Bone marrow (tissue), 2 donors: ENCODE measurements at regions not wholly inside any gene's neighbourhood (a gene's known extent, or its start where the extent isn't known, plus 50 kb on each side); places are given as distances from the start of the nearest gene placed in this dataset.
"Not testable (repeated sequence)": the region's sequence is repeated elsewhere in the genome, so short reads cannot be mapped to it uniquely, and the experiment has no call there.

ENCODE experiments used
- DNase-seq, 2 donors: peaks; one replicate each; lab custom pipeline; 2025; lab: John Stamatoyannopoulos, UW

DNA sequence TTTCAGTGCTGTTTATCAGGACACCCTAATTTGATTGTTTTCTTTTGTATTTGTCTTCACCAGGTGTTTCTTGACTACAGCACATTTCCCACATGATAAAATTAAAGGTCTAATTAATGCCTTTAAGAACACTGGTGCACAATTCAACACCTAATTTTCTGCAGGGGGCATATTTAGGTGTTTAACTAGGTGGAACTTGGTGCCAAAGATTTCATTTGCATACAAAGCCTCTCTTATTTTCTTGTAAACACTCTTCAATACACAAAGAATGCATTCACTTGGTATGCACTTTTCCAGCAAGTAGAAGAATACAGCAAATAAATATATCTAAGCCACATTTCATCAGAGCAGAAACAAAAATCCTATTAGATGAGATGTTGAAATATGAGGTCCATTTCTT is 646.2 kb upstream of the FOXG1 start:
- no peak for DNase-seq

- no peak for DNase-seq
Measured at GRCh38 chr14:28121512-28122297, 644.9 kb upstream of the FOXG1 start.

DNA sequence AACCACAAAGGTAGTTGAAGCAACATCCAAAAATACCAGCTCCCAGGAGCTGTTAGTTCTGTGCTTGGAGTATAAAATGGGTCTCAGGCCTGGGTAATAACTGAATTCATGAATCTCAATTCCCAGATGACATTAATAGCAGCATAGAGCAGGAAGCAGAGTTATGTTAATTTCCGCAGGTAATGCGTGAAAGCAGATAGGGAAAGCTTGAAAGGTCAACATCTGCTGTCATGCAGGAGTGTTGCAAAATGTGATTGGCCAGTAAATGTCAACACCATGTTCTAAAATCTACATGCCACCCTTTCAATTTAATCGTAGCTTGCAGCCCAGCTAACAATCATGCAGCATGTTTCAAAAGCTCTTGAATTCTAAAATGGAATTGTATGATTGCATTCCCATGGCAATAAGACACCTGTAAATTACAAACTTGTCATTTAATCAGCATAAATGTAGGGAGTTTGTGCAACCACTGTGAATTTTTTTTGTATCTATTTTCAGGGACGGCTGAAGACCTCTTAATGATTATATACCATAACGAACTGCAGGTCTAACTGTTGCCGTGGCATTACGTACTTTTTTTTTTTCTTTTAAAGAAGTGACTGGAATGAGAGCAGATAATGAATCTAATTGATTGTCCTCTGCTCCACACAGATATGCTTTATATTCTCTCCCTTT is 635.8 kb upstream of the FOXG1 start:
- DNase-seq: no peak

DNA sequence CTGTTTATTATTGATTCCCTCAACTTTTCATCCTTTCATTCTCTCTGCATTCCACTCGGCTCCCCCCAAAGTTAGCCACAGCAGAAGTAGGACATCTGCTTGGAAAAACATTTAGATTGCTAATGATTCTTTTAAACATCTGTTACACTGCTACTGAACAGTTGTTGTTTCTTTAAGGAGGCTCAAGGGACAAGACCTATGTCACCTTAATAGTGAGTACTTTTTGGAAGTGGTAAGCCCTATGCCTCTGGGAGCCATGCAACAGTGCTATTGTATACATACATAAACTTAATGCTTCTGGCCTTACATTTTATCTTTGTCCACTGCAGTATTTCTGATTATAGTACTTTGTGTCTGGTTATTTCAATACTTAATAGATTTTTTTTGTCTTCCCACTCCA is 628.2 kb upstream of the FOXG1 start:
- DNase-seq: no peak

DNA sequence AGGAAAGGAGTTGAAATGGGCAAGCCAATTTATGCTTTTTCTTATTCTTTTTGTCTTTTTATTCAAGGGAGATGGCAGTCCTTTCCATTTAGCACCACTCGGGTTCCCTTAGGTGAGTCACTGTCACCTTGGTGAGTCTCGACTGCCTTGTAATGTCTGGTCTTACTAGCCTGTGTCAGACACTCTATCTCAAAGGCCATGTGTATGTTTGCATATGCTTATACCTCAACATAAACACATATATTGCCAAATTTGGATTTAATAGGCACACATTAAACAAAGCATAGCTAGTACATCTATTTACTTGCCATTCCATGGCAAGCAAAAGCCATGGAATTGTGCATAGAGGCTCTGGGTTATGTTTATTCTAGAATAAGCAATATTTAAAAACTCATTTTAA is 624.9 kb upstream of the FOXG1 start:
- DNase-seq: no peak

GRCh38 chr14:28142400-28143015 is 624.1 kb upstream of the FOXG1 start:
- no peak for DNase-seq

DNA sequence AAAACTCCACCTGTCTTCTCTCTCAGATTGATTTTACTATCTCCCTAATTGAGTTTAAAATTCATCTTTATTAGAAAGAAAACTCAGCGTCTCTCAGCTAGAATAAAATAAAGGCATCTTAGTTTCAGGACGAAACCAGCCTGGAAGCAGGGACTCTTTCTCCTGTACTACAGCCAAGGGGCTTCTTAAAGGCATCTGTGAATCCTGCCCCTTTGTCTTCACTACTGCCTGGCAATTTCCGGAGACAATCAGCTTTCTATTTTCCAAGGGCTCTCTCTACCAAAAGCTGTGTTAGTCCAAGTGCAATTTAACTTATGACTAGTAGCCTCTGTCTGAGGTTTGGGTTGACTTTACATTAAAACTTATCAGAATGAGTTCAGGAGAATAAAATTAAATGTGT is 623.3 kb upstream of the FOXG1 start:
- no peak for DNase-seq

GRCh38 chr14:28151926-28152325 is 614.7 kb upstream of the FOXG1 start:
- no peak for DNase-seq

DNA sequence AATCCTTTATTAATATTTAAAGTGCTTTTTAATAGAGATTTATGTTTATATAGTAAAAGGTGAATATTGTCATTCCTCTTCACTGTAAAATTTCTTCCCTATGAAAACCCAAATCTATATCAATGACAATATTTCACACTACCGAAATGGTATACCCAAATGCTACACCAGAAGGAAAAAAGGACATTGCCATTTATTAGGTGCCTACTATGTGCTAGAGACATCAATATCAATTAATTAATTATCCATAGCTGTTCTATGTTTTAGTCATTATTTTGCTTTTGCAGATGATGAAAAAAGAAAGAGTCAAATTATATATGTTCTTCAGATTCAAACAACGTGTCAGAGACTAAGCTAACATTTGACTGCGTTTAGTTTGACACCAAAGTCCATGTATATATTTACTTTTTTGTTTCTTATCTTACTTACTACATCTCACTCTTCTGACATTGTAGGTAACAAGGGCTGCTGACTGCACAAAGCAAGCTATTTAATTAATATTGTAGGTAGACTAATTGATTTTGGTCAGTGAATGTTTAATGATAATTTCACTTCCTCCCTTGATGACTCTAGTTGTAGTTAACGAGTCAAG is 614.0 kb upstream of the FOXG1 start:
- DNase-seq: no peak

- DNase-seq: no peak
Measured at GRCh38 chr14:28157289-28157869, 609.2 kb upstream of the FOXG1 start.

DNA sequence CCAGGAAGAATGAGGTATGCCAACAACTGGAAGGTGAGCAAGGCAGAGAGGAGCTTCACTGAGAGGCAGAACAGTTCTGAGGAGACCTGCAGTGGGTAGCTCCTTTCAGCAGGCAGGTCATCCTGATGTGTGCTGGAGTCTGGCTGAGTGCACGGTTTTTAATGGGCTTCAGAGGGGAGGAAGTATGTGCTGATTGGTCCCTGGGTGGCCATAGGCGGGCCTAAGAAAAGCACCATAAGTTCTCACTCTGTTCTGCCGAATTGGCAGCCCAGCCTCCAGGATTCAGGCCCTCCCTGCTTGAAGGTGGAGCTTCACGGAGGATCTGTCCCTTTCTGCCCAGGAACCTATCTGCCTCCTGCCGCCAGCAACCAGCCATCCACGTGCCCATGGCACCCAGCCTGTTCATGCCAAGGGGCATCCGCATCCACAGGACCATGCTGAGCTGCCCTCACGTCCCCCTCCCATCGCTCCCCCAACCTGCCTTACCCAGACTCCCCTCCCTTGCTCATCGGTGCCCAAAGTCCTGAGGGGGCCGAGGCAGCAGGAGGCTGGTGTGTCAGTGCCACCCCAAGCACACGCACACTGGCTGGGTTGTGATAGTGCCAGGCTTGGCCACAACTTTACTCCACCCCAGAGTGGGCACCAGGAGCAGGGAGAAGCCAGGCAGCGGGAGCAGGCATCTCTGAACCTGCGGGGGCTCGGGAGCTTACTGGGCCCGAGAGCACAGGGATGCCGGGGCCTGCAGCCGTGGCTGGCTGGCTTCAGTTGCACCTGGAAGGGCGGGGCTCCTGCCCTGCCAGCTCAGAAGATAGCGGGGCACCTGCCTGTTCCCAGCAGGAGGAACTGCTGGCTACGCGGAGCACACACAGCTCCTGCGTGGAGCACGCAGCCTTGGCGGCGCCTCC is 608.4 kb upstream of the FOXG1 start:
- DNase-seq: no peak

- DNase-seq: no peak
Measured at GRCh38 chr14:28161040-28161439, 605.5 kb upstream of the FOXG1 start.

DNA sequence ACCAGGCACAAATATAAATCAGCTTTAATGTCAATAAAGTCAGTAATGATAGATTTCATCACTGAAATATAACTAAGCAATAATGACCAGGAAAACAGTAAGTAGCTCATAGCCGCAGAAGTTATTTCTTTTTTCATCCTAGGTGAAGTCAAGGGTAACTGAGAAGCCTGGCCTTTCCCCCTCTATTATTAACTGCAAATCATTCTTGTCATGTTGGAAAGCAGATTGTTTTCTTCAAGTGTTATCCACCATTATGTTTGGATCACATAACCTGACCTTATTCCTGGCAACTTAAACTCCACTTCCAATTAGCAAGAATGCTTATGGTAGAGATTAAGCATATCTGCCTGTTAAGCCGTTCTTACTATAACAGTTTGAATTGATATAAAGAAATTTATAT is 603.4 kb upstream of the FOXG1 start:
- DNase-seq: no peak

DNA sequence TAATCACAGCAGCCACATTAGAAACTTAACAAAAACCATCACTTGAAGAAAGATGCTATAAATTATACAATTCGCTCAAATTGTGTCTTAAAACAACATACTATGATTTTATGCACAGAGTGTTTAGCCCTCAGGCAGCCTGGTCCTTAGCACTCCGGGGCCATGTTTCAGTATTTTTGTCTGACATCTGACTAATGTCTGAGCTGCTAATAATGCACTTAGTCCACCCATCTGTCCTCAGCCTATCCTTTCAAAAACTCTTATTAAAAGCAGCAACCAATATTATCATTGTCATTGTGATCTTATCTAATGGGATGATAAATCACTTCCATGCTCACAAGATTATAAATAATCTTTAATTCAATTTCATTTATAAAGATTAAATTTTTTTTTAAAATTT is 602.7 kb upstream of the FOXG1 start:
- DNase-seq: no peak

DNA sequence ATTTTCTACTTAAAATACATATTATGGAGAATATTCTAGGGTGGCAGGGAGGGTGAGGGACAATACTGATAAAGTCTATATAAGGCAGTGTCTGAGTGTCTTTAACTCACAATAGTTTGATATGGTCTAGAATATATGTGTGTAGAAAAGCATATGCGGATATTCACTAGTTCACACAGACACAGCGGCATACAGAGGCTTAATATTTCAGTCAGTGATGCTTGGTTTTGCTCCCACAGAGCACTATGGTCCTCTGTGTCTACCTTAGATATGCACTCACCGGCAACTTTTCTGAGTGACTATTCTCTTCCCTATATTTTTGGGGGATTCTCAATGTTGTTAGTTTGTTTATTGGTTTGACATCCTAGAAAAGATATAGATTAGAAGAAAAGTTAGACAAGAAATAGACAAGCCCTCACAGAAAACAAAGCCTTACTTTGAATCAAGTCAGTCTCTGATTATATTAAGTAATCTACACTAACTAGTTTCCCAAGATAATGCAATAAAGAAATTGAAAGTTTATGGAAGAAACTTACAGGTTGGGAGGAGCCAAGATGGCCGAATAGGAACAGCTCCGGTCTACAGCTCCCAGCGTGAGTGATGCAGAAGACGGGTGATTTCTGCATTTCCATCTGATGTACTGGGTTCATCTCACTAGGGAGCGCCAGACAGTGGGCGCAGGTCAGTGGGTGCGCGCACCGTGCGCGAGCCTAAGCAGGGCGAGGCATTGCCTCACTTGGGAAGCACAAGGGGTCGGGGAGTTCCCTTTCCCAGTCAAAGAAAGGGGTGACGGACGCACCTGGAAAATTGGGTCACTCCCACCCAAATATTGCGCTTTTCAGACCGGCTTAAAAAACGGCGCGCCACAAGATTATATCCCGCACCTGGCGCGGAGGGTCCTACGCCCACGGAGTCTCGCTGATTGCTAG is 578.4 kb upstream of the FOXG1 start:
- not testable (repeated sequence) for DNase-seq

- no peak for DNase-seq
Measured at GRCh38 chr14:28196878-28197277, 569.7 kb upstream of the FOXG1 start.

DNA sequence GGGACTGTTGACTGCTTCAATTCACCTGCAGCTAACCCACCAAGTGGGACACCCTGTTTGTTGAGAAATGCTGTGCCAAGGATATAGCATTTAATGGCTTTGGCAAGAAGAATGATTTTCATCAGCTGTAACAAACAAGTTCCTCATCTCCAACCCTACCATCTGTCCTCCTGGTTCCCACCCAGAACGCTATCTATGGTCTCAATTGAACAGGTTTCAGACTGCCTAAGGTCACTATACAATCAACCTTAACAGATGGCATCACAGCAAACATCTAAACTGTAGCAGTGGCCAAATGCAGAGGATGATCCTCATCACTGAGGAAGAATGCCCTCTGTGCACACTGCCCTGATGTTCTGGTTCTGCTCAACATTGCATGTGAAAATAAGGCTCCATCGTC is 546.2 kb upstream of the FOXG1 start:
- DNase-seq: no peak

- DNase-seq: no peak
Measured at GRCh38 chr14:28240909-28241308, 525.7 kb upstream of the FOXG1 start.

GRCh38 chr14:28242895-28243294 is 523.7 kb upstream of the FOXG1 start:
- DNase-seq: no peak

DNA sequence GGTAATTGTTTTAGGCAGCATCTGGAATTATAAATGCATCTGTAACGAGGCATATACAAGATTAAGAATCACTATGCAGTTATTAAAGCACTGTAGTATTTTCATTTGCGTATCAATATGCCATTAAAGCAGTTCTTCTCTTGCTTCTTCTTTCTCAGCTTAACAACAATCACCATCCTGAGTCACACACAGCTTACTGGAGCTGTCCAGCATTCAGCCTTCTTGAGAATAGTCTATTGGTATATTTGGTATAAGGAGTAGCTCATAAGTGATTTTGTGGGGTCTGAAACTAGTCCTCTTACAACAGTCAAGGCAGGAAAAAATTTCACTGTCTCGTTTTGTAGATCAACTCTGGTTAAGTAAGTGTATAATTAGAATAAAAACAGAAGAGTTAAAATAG is 523.0 kb upstream of the FOXG1 start:
- no peak for DNase-seq
